Kidney epithelial cell (primary cell): ENCODE measurements at regions not wholly inside any gene's neighbourhood (a gene's known extent, or its start where the extent isn't known, plus 50 kb on each side); places are given as distances from the start of the nearest gene placed in this dataset.

Experiments used
- DNase-seq: peaks from one replicate; pipeline ENCODE4 v3.0.0-alpha.2; 2010; ENCODE audit warnings: low read depth
- H3K27me3 ChIP-seq: 2 replicates; pipeline ENCODE4 v1.6.0; 2011; ENCODE audit warnings: low read length; ENCODE audit not compliant: control insufficient read depth, insufficient read depth
- H3K36me3 ChIP-seq: 2 replicates; pipeline ENCODE4 v1.5.1; 2011; ENCODE audit warnings: low read length; ENCODE audit not compliant: control insufficient read depth, insufficient read depth
- H3K4me3 ChIP-seq: 2 replicates; pipeline ENCODE4 v1.5.1; 2011; ENCODE audit warnings: low read depth, mild to moderate bottlenecking, control low read depth, low read length
- TF ChIP-seq, protein P1 (sequence below): IDR thresholded peaks from 2 replicates; pipeline ENCODE4 v1.5.1; 2011; ENCODE audit warnings: mild to moderate bottlenecking, moderate library complexity, low read length, control low read depth, inconsistent platforms; ENCODE audit not compliant: insufficient read depth, poor library complexity, severe bottlenecking

DNA sequence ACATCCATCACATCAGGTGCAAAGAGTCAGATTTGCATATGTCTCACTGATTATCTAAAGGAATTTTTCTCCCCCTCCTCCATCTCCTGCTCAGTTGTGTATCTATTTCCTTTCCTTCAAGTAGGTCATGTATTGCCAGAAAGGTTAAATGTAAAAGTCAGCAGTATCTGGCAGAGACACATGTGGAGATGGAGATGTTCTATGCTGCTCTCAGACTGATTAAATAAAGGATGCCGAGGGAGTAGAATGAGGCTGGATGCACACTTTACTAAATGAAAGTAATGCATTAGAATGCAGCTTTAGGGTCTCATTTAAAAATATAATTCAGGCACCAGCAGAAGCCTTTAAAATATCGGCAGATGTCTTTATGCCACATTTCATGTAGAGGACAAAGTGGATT, 555.3 kb downstream of the RNF144A start:
- H3K27me3 ChIP-seq: no peaks in the 10 kb centered on the region
- no peak overlapping the region for H3K4me3 ChIP-seq
- no peak for DNase-seq
- TF ChIP-seq, protein P1, sequence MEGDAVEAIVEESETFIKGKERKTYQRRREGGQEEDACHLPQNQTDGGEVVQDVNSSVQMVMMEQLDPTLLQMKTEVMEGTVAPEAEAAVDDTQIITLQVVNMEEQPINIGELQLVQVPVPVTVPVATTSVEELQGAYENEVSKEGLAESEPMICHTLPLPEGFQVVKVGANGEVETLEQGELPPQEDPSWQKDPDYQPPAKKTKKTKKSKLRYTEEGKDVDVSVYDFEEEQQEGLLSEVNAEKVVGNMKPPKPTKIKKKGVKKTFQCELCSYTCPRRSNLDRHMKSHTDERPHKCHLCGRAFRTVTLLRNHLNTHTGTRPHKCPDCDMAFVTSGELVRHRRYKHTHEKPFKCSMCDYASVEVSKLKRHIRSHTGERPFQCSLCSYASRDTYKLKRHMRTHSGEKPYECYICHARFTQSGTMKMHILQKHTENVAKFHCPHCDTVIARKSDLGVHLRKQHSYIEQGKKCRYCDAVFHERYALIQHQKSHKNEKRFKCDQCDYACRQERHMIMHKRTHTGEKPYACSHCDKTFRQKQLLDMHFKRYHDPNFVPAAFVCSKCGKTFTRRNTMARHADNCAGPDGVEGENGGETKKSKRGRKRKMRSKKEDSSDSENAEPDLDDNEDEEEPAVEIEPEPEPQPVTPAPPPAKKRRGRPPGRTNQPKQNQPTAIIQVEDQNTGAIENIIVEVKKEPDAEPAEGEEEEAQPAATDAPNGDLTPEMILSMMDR: no peak
- H3K36me3 ChIP-seq: no peaks in the 10 kb centered on the region

DNA sequence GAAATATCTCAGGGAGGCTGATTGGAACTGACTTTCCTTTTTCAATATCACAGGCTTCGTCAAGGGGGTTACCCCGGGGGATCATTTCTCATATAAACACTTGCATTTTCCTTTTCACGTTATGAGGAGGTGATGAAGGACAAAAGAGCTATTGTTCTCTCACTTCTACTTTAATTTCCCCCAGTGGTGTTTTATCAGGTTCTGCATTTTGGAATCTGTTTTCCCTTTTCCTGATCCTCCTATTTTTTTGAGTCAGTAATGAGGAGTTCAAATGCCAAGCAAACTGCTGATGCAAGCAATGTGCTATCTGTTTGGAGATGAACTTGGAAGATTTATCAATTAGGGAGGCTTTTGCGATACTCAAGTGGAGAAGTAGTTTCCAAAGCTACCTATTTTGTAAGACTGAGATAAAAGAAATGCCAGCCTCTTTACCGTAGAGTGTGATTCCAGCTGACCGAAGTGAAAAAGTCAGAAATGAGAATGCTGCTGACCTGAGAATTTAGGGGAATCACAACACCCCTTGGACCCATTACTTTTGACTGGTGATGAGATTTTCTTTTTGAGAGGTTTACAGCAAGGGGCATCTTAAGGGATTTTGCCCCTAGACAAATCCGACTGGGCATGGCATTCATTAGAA, 556.0 kb downstream of the RNF144A start:
- TF ChIP-seq, protein P1: no peak
- no peak for DNase-seq
- Histone ChIP-seq H3K4me3 (no peak overlapping the region), H3K27me3 (no peaks in the 10 kb centered on the region), H3K36me3 (no peaks in the 10 kb centered on the region)

DNA sequence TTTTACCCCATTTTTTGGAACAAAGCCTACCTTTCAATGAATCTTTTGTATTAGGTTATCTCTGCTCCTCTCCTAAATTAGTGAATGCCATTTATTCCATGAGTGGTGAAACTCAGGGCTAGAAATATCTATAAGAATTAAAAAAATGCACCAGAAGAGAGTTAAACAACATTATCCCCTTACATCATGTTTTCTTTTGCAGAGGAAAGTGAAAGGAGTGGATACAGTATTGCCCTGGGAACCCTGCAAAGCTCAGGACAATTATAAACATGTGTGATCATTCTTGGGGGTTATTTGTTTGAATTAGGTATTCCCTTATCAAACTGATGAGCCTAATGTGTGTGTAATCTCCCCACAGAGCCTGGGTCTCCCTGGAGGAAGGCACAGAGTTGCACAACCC, 559.2 kb downstream of the RNF144A start:
- TF ChIP-seq, protein P1: no peak

DNA sequence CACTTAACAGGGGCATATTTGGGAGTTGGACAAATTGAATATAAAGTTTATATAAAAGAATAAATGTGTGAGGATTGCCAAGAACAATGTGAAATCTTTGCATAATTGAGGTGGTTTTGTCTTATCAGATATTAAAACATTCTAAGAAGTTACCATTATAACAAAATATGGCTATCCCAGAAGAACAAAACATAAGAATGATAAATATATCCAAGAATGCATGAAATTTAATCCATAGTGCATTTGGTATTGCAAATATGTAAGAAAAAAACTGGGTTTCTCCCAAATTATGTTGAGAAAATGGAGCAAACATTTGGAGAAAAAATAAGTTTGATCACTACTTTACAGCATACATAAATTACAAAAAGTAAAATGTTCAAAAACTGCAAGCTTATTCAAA, 562.4 kb downstream of the RNF144A start:
- DNase-seq: no peak
- no peaks in the 10 kb centered on the region for H3K36me3 ChIP-seq
- TF ChIP-seq, protein P1: no peak
- no peak overlapping the region for H3K4me3 ChIP-seq
- no peaks in the 10 kb centered on the region for H3K27me3 ChIP-seq

More for the DNA sequence above, 559.2 kb downstream of the RNF144A start:
- DNase-seq: no peak
- Histone ChIP-seq H3K36me3 (no peaks in the 10 kb centered on the region), H3K27me3 (no peaks in the 10 kb centered on the region), H3K4me3 (no peak overlapping the region)

DNA sequence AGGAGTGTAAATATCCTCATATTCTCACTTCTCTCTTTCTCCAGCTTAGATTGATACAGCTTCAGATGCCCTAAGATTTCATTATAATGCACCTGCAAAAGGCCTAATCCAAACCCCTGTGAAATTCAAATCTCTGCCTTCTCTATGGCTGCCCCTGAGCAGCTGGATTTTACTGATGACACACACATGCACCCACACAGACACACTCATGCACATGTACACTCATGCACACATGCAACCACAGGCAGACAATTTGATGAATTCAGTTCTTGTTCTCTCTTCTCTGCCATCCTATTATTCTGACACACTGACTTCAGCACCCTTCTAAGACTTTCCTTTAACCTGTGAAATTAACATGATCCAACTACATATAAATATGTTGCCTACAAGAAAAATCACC, 563.2 kb downstream of the RNF144A start:
- no peaks in the 10 kb centered on the region for H3K36me3 ChIP-seq
- H3K27me3 ChIP-seq: no peaks in the 10 kb centered on the region
- TF ChIP-seq, protein P1: no peak
- no peak overlapping the region for H3K4me3 ChIP-seq
- DNase-seq: no peak

DNA sequence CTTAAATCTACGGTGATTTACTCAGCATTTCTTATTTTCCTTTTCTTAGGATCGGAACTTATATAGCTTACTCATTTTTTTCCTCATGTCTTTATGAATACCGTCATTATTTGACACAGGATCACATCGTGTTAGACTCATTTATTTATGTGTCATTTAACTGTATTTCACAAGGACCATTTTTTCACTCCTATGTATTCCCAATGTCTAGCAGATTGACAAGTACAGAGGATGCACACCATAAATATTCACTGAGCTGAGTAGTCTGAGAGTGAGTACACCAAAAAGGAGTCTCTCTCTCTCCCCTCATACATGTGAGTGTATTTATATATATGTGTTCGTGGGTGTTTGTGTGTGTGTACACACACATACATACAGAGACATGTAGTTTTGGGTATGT, 573.5 kb downstream of the RNF144A start:
- Histone ChIP-seq H3K4me3 (no peak overlapping the region), H3K36me3 (no peaks in the 10 kb centered on the region), H3K27me3 (no peaks in the 10 kb centered on the region)
- DNase-seq: no peak
- TF ChIP-seq, protein P1: no peak
